Type B pancreatic cell (in vitro differentiated cells): ENCODE measurements at regions not wholly inside any gene's neighbourhood (a gene's known extent, or its start where the extent isn't known, plus 50 kb on each side); places are given as distances from the start of the nearest gene placed in this dataset.

ENCODE experiments used
- DNase-seq: peaks from one replicate; pipeline ENCODE4 v3.0.0; 2021; ENCODE audit warnings: mixed read lengths; ENCODE audit not compliant: unreplicated experiment; ENCODE audit errors: extremely low spot score
- H3K27ac Mint-ChIP-seq: 2 replicates; pipeline ENCODE4 v1.8.0; 2021; ENCODE audit warnings: mild to moderate bottlenecking, mixed read lengths
- H3K27me3 Mint-ChIP-seq: 2 replicates; pipeline ENCODE4 v1.8.0; 2021; ENCODE audit warnings: mixed read lengths
- H3K36me3 Mint-ChIP-seq: 2 replicates; pipeline ENCODE4 v1.8.0; 2021; ENCODE audit warnings: mixed read lengths
- H3K4me1 Mint-ChIP-seq: one replicate; pipeline ENCODE4 v1.8.0; 2021; ENCODE audit warnings: mixed read lengths; ENCODE audit not compliant: unreplicated experiment
- H3K4me3 Mint-ChIP-seq: 2 replicates; pipeline ENCODE4 v1.8.0; 2021; ENCODE audit warnings: mild to moderate bottlenecking, mixed read lengths
- H3K9me3 Mint-ChIP-seq: 2 replicates; pipeline ENCODE4 v1.8.0; 2021; ENCODE audit warnings: mixed read lengths
- TF ChIP-seq, protein P1 (sequence below): fragments of 200-600 bp; sonication (generic); conservative IDR thresholded peaks from 2 replicates; pipeline ENCODE4 v1.5.0; 2021; ENCODE audit warnings: antibody characterized with exemption, mild to moderate bottlenecking

DNA sequence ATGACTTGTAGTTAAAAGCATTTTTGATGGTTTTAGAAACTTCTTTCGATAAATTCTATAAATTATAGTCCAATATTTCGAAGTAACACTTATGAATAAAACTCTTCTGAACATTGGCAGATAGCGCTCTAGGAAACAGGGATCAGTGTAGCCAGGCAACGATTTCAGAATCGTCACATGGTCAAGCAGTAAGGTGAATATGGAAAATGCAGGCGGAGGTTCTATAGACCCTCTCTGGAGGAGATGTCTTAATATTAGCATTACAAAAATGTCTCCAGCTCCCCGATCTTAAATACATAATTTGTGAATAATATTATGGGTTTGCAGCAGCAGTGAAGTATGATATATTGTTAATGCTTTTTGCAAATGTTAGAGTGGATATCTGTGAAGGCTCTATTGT, 310.3 kb downstream of the SS18 start:
- TF ChIP-seq, protein P1, sequence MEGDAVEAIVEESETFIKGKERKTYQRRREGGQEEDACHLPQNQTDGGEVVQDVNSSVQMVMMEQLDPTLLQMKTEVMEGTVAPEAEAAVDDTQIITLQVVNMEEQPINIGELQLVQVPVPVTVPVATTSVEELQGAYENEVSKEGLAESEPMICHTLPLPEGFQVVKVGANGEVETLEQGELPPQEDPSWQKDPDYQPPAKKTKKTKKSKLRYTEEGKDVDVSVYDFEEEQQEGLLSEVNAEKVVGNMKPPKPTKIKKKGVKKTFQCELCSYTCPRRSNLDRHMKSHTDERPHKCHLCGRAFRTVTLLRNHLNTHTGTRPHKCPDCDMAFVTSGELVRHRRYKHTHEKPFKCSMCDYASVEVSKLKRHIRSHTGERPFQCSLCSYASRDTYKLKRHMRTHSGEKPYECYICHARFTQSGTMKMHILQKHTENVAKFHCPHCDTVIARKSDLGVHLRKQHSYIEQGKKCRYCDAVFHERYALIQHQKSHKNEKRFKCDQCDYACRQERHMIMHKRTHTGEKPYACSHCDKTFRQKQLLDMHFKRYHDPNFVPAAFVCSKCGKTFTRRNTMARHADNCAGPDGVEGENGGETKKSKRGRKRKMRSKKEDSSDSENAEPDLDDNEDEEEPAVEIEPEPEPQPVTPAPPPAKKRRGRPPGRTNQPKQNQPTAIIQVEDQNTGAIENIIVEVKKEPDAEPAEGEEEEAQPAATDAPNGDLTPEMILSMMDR: no peak
- Mint-ChIP-seq H3K9me3 (no peaks in the 10 kb centered on the region), H3K27ac (no peak overlapping the region), H3K27me3 (peaks cover 3% of the 10 kb centered on the region), H3K4me3 (no peak overlapping the region), H3K36me3 (no peaks in the 10 kb centered on the region), H3K4me1 (no peaks in the 10 kb centered on the region)
- no peak for DNase-seq

DNA sequence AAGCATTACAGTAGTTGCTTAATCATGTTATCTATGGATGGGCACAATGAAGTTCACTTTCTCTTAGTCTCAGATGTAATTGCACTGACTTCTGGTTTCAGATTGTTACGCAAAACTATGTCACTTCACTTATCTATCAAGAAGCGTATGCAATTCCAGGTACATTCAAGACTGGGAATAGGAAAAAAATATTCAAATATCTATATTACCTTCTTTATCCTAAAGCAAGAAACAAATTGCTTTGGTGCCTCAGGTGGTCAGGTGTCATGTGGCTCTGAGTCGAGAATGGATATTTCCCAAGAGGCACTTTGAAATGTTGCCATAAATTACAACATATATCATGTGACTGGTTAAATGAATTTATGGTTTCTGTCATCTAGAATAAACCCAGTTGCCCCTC, 318.6 kb downstream of the SS18 start:
- no peak for DNase-seq
- no peak overlapping the region for H3K27ac Mint-ChIP-seq
- TF ChIP-seq, protein P1: no peak
- no peaks in the 10 kb centered on the region for H3K36me3 Mint-ChIP-seq
- H3K9me3 Mint-ChIP-seq: no peaks in the 10 kb centered on the region
- no peaks in the 10 kb centered on the region for H3K4me1 Mint-ChIP-seq
- peaks cover 3% of the 10 kb centered on the region for H3K27me3 Mint-ChIP-seq
- no peak overlapping the region for H3K4me3 Mint-ChIP-seq

DNA sequence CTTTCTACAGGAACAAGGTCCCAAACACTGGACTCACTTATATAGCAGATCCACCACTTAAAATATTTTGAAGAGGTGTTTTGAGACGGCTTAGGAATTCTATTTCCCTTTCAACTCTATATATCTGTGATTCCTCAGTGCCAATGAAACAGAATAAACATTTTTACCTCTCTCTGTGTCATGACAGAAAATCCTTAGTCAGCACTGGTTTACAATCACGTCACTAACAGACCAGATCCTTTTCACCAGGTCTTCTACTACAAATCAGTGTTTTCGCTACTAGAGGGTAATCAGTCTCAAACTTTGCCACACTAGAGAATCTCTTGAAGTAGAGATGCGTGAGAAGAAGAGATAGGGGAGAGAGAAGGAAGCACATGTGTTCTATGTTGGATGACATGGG, 325.6 kb downstream of the SS18 start:
- DNase-seq: no peak
- Mint-ChIP-seq H3K4me3 (no peak overlapping the region), H3K27me3 (peaks cover 3% of the 10 kb centered on the region)

DNA sequence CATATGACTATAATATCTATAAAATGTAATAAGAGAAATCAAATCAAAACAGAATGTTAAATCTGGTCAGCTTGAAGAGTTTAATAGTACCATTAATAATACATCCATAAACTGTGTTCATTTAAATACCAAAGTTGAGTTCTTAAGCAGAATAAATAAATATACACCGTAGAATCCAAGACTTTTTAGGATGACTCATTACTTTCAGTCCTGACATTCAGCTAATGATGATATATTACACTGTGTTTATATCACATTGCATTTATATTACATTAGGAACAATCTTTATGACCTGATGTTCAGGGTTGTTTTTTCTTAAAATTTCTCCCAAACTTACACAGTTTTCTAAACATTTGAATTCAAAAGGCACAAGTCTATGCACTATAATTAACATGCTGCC, 331.3 kb downstream of the SS18 start:
- TF ChIP-seq, protein P1: no peak
- Mint-ChIP-seq H3K9me3 (no peaks in the 10 kb centered on the region), H3K4me1 (no peaks in the 10 kb centered on the region), H3K27me3 (no peaks in the 10 kb centered on the region), H3K36me3 (no peaks in the 10 kb centered on the region), H3K4me3 (no peak overlapping the region), H3K27ac (no peak overlapping the region)
- DNase-seq: no peak

More for the DNA sequence above, 325.6 kb downstream of the SS18 start:
- no peaks in the 10 kb centered on the region for H3K4me1 Mint-ChIP-seq
- no peak overlapping the region for H3K27ac Mint-ChIP-seq
- H3K9me3 Mint-ChIP-seq: no peaks in the 10 kb centered on the region
- TF ChIP-seq, protein P1: no peak
- no peaks in the 10 kb centered on the region for H3K36me3 Mint-ChIP-seq

DNA sequence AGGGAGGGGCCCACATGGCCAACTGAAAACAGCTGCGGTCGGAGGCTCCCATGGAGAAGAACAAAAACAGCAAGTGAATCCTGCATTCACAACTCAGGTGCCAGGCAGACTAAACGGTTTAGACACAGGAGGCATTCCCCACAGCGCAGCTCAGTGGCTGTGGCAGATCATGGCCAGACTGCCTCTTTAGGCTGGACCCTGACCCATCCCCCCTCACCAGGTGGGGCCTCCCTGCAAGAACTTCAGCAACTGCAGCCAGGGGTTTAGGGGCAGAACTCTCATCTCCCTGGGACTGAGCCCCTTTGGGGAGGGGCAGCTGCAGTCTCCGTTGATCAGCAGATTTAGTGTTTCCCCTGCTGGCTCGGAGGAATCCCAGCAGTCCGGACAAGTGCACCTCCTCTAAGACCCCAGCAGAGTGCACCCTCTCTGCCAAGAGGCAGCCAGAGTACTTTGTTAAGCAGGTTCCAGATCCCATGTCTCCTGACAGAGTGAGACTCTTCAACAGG, 346.7 kb downstream of the SS18 start:
- Mint-ChIP-seq H3K27ac (no peak overlapping the region), H3K27me3 (peaks cover under 1% of the 10 kb centered on the region), H3K36me3 (no peaks in the 10 kb centered on the region), H3K4me3 (no peak overlapping the region), H3K4me1 (peaks cover 4% of the 10 kb centered on the region), H3K9me3 (peaks cover 11% of the 10 kb centered on the region)
- DNase-seq: no peak
- TF ChIP-seq, protein P1: no peak

DNA sequence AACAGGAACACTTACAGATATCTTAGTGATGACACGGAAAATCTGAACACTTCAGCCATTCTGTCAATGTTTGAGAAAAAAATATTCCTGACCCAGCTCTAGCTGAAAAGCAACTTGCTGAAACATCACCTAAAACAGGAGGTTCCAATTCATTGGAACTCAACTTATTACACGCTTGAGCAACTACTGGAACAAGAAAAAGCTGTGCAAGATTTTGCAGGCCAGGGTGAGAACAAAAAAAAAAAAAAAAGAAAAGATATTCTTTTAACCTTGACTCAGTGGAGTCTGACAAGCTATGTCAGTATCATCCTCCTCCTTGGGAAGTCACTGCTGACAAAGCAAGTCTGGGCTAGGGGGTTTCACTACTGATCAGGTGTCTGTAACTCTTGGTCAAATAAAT, 351.0 kb downstream of the SS18 start:
- no peak overlapping the region for H3K27ac Mint-ChIP-seq
- peaks cover 28% of the 10 kb centered on the region for H3K27me3 Mint-ChIP-seq
- H3K36me3 Mint-ChIP-seq: no peaks in the 10 kb centered on the region
- H3K4me1 Mint-ChIP-seq: peaks cover 7% of the 10 kb centered on the region
- TF ChIP-seq, protein P1: no peak
- no peak overlapping the region for H3K4me3 Mint-ChIP-seq
- no peak for DNase-seq
- H3K9me3 Mint-ChIP-seq: peaks cover under 1% of the 10 kb centered on the region
